ENCODE measurements at regions not wholly inside any gene's neighbourhood (a gene's known extent, or its start where the extent isn't known, plus 50 kb on each side); places are given as distances from the start of the nearest gene placed in this dataset.
"Not testable (repeated sequence)": the region's sequence is repeated elsewhere in the genome, so short reads cannot be mapped to it uniquely, and the experiment has no call there.

- no peak for DNase-seq
Measured at GRCh38 chr14:87042354-87042753, 950.6 kb downstream of the GALC start.

- DNase-seq: no peak
Measured at GRCh38 chr14:87041290-87042020, 951.5 kb downstream of the GALC start.

GRCh38 chr14:87034680-87035079 lies 958.3 kb downstream of the GALC start:
- DNase-seq: no peak

- no peak for DNase-seq
Measured at GRCh38 chr14:87030197-87030596, 962.8 kb downstream of the GALC start.

- not testable (repeated sequence) for DNase-seq
Measured at GRCh38 chr14:87020106-87020505, 972.9 kb downstream of the GALC start.

- no peak for DNase-seq
Measured at GRCh38 chr14:87018294-87018693, 974.7 kb downstream of the GALC start.

- DNase-seq: no peak
Measured at GRCh38 chr14:87017335-87017734, 975.6 kb downstream of the GALC start.

- no peak for DNase-seq
Measured at GRCh38 chr14:87014856-87015255, 978.1 kb downstream of the GALC start.

- no peak for DNase-seq
Measured at GRCh38 chr14:87013583-87013982, 979.4 kb downstream of the GALC start.

GRCh38 chr14:87008965-87009364 lies 984.0 kb downstream of the GALC start:
- no peak for DNase-seq

- no peak for DNase-seq
Measured at GRCh38 chr14:87005280-87005679, 987.7 kb downstream of the GALC start.

GRCh38 chr14:87002776-87003175 lies 990.2 kb downstream of the GALC start:
- no peak for DNase-seq

GRCh38 chr14:87001333-87001732 lies 991.6 kb downstream of the GALC start:
- DNase-seq: no peak

GRCh38 chr14:87000081-87000480 lies 992.9 kb downstream of the GALC start:
- DNase-seq: no peak

- no peak for DNase-seq
Measured at GRCh38 chr14:86999036-86999435, 993.9 kb downstream of the GALC start.

GRCh38 chr14:86997271-86997670 lies 995.7 kb downstream of the GALC start:
- no peak for DNase-seq

- DNase-seq: no peak
Measured at GRCh38 chr14:86990396-86990795, 1002.6 kb downstream of the GALC start.

- no peak for DNase-seq
Measured at GRCh38 chr14:86989285-86989684, 1003.7 kb downstream of the GALC start.

GRCh38 chr14:86987966-86988365 lies 1005.0 kb downstream of the GALC start:
- DNase-seq: no peak

- no peak for DNase-seq
Measured at GRCh38 chr14:86973177-86973576, 1019.8 kb downstream of the GALC start.

GRCh38 chr14:86971292-86971691 lies 1021.7 kb downstream of the GALC start:
- no peak for DNase-seq

GRCh38 chr14:86961106-86961716 lies 1031.8 kb downstream of the GALC start:
- DNase-seq: no peak

GRCh38 chr14:86955771-86956354 lies 1037.1 kb downstream of the GALC start:
- DNase-seq: no peak

GRCh38 chr14:86954623-86955022 lies 1038.4 kb downstream of the GALC start:
- no peak for DNase-seq
